AG08395 (cell line): ENCODE measurements at regions not wholly inside any gene's neighbourhood (a gene's known extent, or its start where the extent isn't known, plus 50 kb on each side); places are given as distances from the start of the nearest gene placed in this dataset.
"Not testable (repeated sequence)": the region's sequence is repeated elsewhere in the genome, so short reads cannot be mapped to it uniquely, and the experiment has no call there.

Experiments used
- DNase-seq: peaks from one replicate; pipeline ENCODE4 v3.0.0; 2012; ENCODE audit warnings: mixed read lengths, low spot score

DNA sequence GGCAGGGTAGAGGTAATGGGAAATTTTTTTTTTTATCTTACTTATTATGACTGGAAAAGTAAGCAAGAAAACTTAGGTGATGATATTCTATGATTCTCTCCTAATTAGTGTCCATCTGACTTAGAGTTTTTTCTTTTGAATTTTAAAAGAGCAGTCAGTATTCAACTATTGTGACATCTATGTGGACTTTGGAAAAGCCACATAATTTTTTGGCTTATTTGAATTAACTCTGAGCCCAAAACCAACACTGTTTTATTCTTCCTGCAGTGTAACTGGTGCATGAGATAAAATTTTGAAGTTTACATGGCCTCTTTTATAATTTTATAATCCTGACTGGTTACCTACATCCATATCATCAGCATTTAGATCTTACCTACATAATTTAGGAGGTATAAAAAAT, 619.7 kb downstream of the EPM2A start:
- DNase-seq: no peak

DNA sequence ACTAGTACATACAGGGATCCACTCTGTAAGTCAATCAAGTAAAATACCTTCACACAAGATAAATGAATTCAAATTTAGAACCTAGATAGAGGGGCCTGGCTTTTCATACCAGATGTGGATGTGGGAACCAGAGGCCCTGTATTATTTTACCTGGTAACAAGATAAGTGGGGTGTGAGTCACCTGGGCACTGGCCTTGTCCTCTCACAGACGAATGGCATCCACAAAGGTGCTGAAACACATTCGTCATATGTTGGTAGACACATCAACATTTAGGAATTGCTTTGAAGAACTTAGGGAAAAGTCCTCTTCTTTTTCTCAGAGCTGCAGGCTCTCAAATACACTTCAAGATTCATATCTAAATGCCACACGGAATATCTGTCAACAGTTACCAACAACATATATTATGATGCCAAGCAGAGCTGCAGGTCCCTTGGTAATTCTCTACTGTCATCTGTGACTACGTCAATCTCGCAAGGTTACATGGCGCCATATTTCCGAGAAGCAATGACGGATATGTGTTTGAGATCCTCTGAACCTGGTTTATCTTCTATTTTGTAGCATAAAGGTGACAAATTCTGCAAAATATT, 618.6 kb downstream of the EPM2A start:
- DNase-seq: no peak

DNA sequence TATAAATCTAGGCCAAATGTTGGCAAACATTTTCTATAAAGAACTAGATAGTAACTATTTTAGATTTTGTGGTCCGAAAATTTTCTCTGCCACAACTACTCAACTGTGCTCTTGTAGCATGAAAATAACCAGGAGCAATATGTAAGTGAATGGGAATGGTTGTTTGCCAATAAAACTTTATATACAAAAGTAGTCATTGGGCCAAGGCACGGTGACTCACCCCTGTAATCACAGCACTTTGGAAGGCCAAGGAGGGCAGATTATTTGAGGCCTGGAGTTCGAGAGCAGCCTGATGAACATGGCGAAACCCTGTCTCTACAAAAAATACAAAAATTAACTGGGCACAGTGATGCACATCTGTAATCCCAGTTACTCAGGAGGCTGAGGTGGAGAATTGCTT, 617.1 kb downstream of the EPM2A start:
- DNase-seq: no peak

DNA sequence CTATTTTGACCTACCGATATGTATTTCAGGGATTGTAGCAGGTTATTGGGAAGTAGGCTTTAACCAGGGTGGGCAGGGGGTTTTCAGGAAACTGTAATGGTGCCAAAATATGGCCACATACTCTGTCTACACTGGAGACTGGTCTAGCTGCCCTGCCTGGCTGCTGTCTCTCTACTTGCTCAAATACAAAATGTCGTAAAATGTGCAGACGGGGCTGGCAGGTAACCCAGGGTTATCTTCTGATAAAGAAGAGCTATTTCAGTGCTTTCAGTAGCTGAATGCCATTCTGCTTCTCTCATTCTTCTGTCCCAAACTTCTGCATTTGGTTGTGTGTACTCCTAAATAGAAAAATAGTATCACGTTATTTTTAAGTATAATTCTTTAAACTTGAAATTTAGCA, 616.2 kb downstream of the EPM2A start:
- DNase-seq: no peak

DNA sequence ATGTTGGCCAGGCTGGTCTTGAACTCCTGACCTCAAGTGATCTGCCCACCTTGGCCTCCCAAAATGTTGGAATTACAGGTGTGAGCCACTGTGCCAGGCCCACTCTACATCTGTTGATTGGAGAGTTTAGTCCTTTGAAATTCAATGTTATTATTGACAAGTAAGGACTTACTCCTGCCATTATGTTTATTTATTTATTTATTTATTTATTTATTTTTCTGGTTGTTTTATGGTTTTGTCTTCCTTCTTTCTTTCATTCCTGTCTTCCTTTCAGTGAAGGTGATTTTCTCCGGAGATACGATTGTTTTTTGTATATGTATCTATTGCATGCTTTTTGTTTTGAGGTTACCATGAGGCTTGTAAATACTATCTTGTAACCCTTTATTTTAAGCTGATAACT, 602.6 kb downstream of the EPM2A start:
- no peak for DNase-seq

DNA sequence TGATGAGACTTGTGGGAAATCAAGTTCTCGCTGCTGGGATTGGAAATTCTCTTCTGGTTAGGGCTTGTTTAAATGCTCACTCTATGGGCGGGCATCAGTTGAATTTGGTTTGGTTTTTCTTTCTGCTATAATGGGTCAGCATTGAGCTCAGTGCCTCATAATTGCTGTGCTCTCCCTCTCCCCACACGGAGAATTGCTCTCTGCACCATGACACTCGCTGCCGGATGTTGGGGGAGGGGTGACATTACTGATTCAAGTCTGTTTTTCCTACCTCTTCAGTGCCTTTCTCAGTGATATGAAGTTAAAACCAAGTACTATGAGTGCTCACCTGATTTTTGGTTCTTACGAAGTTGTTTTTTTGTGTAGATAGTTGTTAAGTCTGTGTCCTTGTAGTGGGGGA, 599.6 kb downstream of the EPM2A start:
- no peak for DNase-seq

DNA sequence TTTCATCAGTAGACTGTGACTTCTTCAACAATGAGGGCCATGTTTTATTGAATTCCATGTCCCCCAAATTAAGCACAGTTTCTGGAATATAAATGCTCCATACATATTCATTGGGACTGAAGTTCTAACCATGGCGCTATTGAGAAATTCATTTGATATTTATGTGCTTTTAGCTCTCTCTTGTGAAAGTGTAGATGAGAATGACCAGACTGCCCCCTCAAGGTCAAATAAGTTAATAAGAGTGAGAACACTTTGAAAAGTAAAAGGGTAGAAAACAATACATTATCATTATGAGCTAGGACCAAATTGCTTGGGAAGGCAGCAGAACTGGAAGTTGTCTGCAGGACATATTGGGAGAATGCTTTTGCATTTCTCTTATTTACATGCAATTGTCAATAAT, 597.9 kb downstream of the EPM2A start:
- DNase-seq: peak; percentile 10

DNA sequence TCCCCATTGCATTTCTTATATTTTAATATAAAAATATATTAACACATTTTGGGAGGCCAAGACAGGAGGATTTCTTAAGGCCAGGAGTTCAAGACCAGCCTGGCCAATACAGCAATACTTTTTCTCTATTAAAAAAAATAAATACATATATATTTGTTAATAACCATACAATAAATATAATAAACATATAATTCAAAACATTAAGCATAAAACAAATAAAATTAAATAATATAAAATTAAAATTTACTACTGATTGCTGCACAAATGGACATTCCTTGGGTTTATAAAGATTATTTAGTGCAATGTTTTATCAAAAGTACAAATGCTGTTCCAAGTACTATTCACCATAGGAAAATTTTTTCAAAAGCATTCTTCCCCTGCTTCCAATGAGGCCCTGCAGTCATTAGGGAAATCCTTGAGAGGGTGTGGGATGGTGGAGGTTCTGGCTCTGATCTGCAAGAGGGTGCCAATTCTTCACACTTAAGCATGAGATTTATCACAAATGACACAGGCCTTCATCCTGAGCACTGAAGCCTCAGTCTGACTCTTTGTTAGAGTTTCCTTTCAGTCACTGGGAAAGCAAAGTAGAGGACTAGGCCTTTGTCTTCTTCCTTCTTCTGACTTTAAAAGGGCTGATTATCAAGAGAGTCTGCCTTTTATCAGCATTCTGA, 596.7 kb downstream of the EPM2A start:
- no peak for DNase-seq

DNA sequence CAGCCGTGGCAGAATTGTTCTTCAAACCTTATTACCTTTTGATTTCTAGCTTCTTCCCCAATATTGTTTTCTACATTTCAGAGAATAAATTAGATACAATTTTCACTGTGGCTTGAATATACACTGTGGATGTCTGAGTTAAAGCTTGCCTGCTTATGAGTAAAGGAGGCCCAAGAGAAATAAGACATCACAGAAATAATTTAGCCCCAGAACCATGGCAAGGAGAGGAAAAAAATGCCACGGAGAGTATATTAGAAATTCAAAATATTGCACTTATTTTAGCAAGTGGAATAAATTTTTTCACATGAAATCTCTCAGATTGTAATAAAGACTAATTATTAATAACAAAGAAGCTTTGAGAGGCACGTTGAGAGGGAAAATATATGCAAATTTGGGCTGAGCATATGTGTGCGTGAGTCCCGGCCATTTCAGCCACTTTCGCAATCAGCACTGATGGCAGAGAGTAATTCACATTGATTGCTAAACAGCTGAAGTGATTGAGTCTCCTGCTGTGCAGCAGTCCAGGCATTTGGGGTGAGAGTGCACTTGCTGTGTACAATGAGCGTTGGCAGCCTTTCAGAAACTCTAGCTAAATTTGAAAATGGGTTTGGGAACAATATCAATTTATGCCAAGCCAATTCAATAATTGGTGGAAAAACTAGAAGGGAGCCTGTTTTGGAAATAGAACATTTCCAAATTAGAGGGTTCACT, 596.0 kb downstream of the EPM2A start:
- peak; percentile 9 for DNase-seq

DNA sequence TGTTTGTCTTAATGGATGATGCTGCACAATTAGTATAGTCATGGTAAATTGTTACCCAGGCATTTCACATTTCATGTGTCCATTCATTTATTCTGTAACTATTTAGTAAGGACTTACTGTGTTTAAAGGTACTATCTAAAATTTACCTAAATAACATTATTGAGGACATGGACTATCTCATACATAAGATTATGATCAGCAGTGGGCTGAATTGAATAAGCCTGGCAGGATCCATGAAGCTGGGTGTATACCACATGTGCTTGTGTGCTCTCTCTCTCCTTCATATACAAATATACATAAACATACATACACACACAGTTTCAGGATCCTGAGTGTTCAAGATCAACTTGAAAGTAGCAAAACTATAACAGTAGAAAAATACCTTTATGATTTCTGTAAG, 595.4 kb downstream of the EPM2A start:
- DNase-seq: no peak

DNA sequence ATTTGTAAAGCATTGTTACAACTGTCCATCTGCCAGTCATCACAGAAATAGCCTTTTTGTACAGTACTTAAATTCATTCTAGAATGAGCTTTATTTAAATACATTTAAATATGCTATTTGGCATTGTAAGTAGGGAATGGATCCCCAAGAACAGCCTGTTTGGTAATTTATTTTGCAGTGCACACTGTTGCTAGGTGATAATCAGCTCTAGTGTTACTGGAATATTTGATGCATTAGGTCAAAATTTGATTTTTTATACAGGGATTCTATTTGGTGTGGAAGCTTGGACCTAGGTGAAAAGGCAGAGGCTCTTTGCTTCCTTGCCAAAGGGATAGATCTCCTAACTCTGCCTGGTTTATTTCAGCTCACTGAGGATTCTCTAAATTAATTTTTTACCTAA, 593.7 kb downstream of the EPM2A start:
- no peak for DNase-seq

DNA sequence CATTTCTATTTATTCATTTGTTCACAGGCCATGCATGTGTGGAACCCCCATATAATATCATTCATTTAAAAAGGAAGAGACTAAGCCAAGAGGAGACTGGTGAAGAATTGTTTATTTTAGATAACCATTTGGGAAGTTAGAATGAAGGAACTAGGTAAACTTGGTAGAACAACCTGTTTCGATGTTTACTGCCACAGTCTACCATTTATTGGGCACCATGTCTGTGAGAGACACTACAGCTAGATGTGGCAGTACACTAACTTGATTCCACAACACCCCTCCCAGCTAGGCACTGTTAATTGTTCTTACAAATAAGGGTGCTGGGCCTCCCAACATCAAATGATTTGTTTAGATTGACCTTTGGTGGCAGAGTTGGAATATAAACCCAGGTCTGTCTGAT, 592.4 kb downstream of the EPM2A start:
- no peak for DNase-seq

DNA sequence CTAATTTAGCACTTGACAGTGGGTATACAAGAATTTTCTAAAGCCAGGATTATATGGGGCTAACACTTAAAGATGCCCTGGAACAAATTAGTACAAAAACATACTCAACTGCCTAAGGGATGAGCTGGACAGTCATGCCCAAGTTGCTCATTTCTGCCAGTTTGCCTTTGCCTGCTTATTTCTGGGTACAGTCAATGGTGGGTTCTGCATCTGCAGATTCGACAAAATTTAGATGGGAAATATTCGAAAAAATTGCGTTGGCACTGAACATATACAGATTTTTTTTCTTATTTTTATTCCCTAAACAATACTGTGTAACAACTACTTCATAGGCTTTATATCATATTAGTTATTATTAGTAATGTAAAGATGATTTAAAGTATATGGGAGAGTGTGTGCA, 591.9 kb downstream of the EPM2A start:
- DNase-seq: no peak

DNA sequence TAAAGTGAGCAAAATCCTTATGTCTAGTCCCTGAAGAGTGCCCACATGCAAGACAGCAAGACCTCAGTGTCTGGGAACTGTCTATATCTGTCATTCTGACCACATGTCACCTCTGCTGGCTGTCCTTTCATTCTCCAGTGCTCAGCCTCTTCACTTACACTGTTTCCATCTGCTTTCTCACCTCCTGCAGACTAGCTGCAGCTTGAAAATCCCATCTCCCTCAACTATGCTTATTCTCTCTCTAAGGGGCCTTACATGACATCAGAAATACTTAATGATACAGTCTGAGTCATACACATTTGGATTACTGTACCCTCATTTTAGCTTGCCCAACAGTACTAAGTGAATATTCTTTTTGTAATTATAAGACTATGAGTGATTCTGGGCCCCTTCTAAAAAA, 587.8 kb downstream of the EPM2A start:
- peak; percentile 10 for DNase-seq

DNA sequence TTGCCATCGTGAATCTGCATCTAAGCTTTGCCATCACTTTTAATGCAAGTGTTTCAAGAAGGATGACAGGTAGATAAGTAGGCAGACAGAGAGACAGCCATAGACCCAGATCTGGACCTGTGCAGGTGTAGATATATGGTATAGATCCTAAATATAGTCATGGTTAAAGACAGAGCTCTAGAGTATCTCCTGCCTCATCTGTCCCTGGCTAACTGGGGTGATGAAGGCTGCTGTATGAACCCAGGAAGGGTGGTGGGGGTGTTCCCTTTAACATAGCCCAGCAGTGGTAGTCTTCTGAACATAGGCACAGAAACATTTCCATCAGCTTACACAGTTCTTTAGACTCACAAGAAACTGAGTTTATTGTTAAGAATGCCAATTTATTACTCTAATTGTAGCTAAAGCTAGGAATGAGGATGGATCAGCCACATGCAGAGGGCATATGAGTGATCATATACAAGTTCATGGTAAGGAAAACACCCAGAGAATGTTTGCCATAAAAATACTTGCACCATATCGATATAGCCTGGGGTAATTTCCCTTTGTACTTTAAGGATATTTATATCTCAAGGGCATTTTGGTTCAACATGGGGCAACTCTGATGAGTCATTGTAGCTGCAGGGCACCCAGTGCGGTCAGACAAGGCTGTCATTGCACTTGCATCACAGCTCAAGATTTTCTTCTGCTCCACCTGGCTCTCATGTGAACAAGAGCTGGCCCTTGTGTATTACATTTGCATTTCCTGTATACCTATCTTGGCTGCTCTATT, 587.2 kb downstream of the EPM2A start:
- DNase-seq: peak; percentile 72

DNA sequence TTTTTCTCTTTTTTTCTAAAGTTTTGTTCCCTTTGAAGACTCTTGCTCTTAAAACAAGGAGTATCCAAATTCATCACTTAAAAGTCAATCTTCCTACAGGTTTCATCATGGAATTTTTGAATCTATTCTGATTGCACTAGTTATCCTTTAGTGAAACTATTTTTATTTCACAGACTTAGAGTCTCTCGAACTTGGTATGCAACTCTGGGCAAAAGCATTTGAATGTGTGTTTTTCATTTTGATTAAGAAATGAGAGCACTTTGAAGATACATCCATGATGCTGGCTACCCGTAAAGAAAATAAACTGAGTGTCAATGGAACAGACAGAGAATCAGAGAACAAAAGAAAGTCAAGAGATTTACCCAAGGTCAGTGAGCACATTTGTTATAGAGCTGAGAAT, 586.5 kb downstream of the EPM2A start:
- DNase-seq: no peak

DNA sequence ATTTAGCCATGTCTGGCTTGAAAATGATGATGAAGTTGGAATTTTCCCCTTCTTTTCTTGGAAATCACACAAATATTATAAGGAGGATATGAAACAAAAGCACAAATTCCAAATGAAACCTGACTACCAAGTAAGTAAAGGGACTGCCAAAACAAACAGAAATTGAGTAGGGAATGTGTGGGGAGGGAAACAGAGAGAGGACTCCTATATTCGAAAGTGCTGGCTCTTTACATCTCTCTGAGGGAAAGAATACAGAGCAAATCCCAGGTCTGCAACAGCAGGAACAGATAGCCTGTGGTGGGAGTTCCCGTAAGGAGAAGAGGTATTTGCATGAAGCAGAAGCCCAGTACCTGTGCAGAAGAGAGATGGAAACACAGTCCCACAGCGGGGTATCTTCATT, 583.7 kb downstream of the EPM2A start:
- no peak for DNase-seq

DNA sequence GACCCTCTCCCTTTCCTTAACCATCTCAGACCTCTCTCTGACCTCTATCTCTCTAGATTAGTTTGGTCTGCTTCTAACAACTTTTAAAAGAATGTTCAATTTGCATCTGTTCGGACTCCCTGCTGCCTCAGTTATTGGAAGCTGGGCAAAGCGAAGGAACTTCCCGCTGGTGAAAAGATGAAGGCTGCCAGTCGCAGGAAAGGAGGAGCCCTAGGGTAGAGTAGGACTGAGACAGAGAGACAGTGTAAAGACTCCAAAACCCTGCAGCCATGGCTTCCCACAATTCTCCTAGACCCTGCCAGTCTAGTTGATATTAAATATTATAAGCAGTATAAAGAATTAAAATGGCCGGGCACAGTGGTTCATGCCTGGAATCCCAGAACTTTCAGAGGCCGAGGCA, 581.8 kb downstream of the EPM2A start:
- DNase-seq: no peak

DNA sequence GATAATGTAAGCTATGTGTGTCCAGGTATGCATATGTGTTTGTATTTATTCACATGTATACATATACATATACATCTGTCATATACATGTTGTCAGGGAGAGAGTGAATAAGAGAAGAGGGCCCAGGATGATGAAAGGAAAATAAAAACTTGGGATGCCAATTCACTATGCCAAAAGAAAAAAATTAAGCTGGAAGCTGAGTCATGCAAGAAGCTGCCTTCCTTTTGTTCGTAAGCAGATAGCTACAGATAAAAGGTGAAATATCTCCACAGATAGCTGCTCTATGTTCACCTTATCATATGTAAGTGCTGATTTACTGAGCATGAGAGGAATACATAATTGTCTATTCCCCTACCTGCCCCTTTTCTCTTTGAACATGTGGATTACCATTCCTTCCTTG, 579.9 kb downstream of the EPM2A start:
- DNase-seq: no peak

DNA sequence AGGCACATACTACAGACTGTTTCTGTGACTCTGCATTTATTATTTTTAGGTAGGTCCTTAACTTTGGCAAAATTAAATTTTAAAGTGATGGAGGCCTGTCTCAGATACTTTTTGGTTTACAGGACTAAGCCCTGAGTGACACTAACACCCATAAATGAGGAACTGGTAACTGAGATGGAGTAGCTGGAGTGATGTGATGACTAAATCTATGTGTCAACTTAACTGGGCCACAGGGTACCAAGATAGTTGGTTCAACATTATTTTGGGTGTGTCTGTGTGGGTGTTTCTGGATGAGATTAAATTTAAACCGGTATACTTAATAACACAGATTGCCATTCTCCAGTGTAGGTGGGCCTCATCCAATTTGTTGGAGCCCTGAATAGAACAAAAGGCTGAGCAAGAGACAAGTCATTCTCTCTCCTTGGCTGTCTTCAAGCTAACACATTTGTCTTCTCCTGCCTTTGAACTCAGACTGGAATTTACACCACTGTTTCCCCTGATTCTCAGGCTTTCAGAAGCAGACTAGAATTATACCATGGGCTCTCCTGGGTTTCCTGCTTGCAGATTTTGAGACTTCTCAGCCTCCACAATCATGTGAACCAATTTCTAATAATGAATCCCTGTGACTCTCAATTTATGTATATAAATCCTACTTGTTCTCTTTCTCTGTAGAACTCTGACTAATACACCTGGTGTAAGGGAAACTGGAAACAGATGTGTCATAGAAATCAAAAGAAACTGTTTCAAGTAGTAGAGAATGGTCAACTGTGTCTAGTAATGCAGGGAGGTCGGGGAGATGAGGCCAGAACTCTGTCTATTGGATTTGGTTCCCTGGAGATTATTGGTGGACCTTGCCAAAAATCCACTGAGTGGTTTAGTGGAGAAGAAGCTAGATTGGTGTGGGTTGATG, 579.2 kb downstream of the EPM2A start:
- DNase-seq: no peak

DNA sequence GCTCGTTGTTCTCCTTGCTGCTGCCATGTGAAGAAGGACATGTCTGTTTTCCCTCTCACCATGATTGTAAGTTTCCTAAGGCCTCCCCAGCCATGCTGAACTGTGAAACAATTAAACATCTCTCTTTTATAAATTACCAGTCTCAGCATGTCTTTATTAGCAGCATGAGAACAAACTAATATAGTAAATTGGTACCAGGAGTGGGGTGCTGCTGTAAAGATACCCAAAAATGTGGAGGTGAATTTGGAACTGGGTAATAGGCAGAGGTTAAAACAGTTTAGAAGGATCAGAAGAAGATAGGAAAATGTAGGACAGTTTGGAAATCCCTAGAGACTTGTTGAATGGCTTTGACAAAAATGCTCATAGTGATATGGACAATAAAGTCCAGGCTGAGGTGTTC, 576.7 kb downstream of the EPM2A start:
- not testable (repeated sequence) for DNase-seq

DNA sequence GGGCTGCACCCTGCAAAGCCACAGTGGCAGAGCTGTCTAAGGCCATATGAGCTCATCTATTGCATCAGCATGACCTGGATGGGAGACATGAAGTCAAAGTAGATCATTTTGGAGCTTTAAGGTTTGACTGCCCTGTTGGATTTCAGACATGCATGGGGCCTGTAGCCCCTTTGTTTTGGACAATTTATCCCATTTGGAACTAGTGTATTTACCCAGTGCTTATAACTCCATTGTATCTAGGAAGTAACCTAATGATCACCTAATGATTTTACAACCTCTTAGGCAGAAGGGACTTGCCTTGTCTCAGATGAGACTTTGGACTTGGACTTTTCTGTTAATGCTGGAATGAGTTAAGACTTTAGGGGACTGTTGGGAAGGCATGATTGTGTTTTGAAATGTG, 575.4 kb downstream of the EPM2A start:
- no peak for DNase-seq
